Calu3 (cell line): ENCODE measurements at regions not wholly inside any gene's neighbourhood (a gene's known extent, or its start where the extent isn't known, plus 50 kb on each side); places are given as distances from the start of the nearest gene placed in this dataset.

ENCODE experiments used
- BruUV-seq: library from RNA; stranded (reverse); fragments of 400-500 nt; replicated peaks from 2 replicates; lab custom pipeline; 2021; lab: Mats Ljungman, UMichigan
- CTCF ChIA-PET: fragments of 300-600 bp; sonication (Branson Sonifier 250); formaldehyde crosslinking; loops from one replicate; lab custom pipeline; 2022; ENCODE audit warnings: antibody characterized with exemption; lab: Charles Lee
- DNase-seq: peaks from one replicate; pipeline ENCODE4 v3.0.0; 2022
- H3K27ac Mint-ChIP-seq: one replicate; pipeline ENCODE4 v1.8.0; 2022; ENCODE audit warnings: mixed read lengths; ENCODE audit not compliant: unreplicated experiment
- H3K27me3 Mint-ChIP-seq: one replicate; pipeline ENCODE4 v1.8.0; 2022; ENCODE audit warnings: mixed read lengths; ENCODE audit not compliant: unreplicated experiment
- H3K36me3 Mint-ChIP-seq: one replicate; pipeline ENCODE4 v1.8.0; 2022; ENCODE audit warnings: mild to moderate bottlenecking, moderate library complexity, mixed read lengths; ENCODE audit not compliant: insufficient read depth, unreplicated experiment
- H3K4me1 Mint-ChIP-seq: one replicate; pipeline ENCODE4 v1.8.0; 2022; ENCODE audit warnings: mild to moderate bottlenecking, low read depth, mixed read lengths; ENCODE audit not compliant: unreplicated experiment
- H3K4me3 Mint-ChIP-seq: one replicate; pipeline ENCODE4 v1.8.0; 2022; ENCODE audit warnings: mild to moderate bottlenecking, low read depth, moderate library complexity, mixed read lengths; ENCODE audit not compliant: unreplicated experiment
- H3K9me3 Mint-ChIP-seq: one replicate; pipeline ENCODE4 v1.8.0; 2022; ENCODE audit warnings: low read depth, mixed read lengths; ENCODE audit not compliant: unreplicated experiment
- intact Hi-C: fragments of 100-400 bp; cut with micrococcal nuclease; formaldehyde crosslinking; loops from one replicate; pipeline ENCODE4 v1.10.0; 2022; ENCODE audit not compliant: unreplicated experiment
- TF ChIP-seq, protein P1 (sequence below): fragments of 200-600 bp; IDR thresholded peaks from one replicate; pipeline ENCODE4 v1.8.0; 2022; ENCODE audit warnings: antibody characterized with exemption; ENCODE audit not compliant: unreplicated experiment

DNA sequence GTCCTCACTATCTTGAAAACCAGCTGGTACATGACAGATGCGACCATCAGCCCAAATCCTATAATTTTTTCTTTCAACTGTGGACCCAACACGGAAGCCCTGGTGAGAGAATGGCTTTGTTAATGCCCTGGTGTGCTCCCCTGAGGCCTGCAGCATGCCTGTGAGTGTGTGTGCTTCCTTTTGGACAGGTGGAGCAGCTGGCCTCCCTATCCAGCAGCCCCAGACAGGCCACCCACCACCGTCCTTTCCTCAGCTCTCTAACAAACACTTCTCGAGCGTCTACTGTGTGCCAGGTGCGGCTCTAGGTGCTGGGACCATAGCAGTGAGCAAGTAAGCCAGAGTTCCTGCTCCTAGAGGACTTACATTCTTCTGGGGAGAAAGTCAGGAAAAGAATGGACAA, 78.9 kb upstream of the GZMB start:
- H3K9me3 Mint-ChIP-seq = no peaks in the 10 kb centered on the region
- CTCF ChIA-PET = no interaction called here
- H3K4me1 Mint-ChIP-seq = no peaks in the 10 kb centered on the region
- intact Hi-C loops = no loop called here
- DNase-seq = no peak
- no peak overlapping the region for H3K27ac Mint-ChIP-seq
- no TSS peak for BruUV-seq
- H3K36me3 Mint-ChIP-seq = no peaks in the 10 kb centered on the region
- TF ChIP-seq, protein P1, sequence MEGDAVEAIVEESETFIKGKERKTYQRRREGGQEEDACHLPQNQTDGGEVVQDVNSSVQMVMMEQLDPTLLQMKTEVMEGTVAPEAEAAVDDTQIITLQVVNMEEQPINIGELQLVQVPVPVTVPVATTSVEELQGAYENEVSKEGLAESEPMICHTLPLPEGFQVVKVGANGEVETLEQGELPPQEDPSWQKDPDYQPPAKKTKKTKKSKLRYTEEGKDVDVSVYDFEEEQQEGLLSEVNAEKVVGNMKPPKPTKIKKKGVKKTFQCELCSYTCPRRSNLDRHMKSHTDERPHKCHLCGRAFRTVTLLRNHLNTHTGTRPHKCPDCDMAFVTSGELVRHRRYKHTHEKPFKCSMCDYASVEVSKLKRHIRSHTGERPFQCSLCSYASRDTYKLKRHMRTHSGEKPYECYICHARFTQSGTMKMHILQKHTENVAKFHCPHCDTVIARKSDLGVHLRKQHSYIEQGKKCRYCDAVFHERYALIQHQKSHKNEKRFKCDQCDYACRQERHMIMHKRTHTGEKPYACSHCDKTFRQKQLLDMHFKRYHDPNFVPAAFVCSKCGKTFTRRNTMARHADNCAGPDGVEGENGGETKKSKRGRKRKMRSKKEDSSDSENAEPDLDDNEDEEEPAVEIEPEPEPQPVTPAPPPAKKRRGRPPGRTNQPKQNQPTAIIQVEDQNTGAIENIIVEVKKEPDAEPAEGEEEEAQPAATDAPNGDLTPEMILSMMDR = no peak
- H3K27me3 Mint-ChIP-seq = peaks cover 37% of the 10 kb centered on the region
- no peak overlapping the region for H3K4me3 Mint-ChIP-seq

DNA sequence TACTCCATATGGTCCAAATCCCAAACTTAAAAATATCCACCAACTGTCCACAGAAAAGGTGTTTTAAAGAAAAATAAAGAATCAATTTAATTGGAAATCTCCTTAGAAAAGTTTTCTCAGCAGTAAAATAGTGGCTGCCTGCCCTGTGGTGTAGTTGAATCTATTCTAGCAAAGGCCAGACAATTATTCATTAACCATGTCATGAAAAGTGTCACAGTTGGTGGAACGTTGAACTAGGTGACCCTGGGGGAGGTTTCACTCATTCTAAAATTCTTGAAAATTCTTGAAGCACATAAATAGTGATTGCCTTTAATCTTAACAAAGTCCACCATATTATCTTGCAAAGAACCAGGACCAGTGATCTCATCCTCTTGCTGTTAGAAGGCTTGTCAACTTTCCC, 78.4 kb upstream of the GZMB start:
- Mint-ChIP-seq H3K27me3 (peaks cover 36% of the 10 kb centered on the region), H3K4me3 (no peak overlapping the region), H3K9me3 (no peaks in the 10 kb centered on the region), H3K4me1 (no peaks in the 10 kb centered on the region), H3K36me3 (no peaks in the 10 kb centered on the region), H3K27ac (no peak overlapping the region)
- intact Hi-C loops = no loop called here
- TF ChIP-seq, protein P1 = no peak
- DNase-seq = no peak
- CTCF ChIA-PET = no interaction called here
- no TSS peak for BruUV-seq

DNA sequence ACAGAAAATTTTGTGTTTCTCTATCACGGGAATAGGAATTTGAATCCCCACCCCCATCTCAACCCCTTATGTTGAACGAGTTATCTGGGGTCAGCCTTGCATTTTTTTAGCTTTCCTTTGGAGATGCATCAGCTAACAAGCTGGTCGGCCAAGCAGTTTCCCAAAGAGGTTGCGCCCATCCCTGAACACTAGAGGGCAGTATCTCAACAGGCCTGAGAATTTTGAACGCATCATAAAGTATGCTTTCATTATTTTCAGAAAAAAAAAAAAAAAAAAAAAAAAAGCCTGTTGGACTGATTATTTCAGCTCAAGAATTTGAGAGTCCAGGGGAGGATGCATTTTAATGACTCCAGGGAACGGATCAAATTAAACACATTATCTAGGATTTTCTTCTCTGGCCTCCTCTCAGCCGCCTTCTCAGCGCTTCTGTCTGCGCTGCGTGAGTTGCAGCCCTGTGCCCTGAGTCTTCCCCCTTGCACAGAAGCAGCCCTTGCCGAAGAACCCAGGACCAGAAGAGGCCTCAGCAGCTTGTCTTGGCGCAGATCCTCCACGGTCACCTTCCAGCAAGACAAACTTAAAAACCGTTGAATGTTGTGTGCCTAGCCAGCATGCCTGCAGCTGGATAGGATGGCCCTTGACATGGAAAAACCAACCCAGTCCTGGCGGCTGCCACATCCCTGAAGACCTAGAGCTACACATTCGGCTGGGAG, 76.6 kb upstream of the GZMB start:
- CTCF ChIA-PET = interaction anchor here (0.6 to 1.8 kb wide), 16 partner anchors 11 to 695 kb away, joined by 3 to 14 read pairs (median 6); no protein-coding TSS in a partner anchor
- no peak overlapping the region for H3K27ac Mint-ChIP-seq
- intact Hi-C loops = loop anchor here (1.0 to 2.0 kb wide), 3 partner anchors 440 to 690 kb away; no protein-coding TSS in a partner anchor
- no TSS peak for BruUV-seq
- no peak overlapping the region for H3K4me3 Mint-ChIP-seq
- TF ChIP-seq, protein P1 = peak; percentile 42
- H3K4me1 Mint-ChIP-seq = no peaks in the 10 kb centered on the region
- peak; percentile 58 for DNase-seq
- H3K9me3 Mint-ChIP-seq = no peaks in the 10 kb centered on the region
- peaks cover 23% of the 10 kb centered on the region for H3K27me3 Mint-ChIP-seq
- no peaks in the 10 kb centered on the region for H3K36me3 Mint-ChIP-seq

DNA sequence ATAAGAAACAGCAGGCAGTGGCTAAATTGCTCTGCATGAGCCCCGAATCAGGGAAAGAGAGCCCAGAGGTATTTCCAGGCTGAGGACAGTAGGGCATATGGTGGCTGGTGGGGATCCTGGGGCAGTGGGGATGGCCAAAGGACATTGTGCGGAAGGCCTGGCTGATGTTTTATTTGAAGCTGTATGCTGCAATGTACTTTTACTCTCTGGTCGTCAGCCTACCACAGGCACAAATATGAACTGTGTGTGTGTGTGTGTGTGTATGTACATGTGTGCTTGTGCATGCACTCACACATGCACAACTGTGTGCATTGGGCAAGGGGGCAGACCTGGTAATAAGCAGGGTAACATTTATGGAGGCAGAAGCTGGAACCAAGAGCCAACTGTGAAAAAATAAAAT, 74.7 kb upstream of the GZMB start:
- Mint-ChIP-seq H3K27ac (no peak overlapping the region), H3K9me3 (no peaks in the 10 kb centered on the region), H3K27me3 (peaks cover 32% of the 10 kb centered on the region), H3K4me1 (no peaks in the 10 kb centered on the region), H3K36me3 (no peaks in the 10 kb centered on the region), H3K4me3 (no peak overlapping the region)
- TF ChIP-seq, protein P1 = no peak
- BruUV-seq = no TSS peak
- no peak for DNase-seq
- CTCF ChIA-PET = no interaction called here
- intact Hi-C loops = no loop called here
